RKO (cell line): ENCODE measurements at regions not wholly inside any gene's neighbourhood (a gene's known extent, or its start where the extent isn't known, plus 50 kb on each side); places are given as distances from the start of the nearest gene placed in this dataset.

Experiments used
- DNase-seq: peaks from one replicate; pipeline ENCODE4 v3.0.0-alpha.2; 2016; ENCODE audit warnings: low spot score

DNA sequence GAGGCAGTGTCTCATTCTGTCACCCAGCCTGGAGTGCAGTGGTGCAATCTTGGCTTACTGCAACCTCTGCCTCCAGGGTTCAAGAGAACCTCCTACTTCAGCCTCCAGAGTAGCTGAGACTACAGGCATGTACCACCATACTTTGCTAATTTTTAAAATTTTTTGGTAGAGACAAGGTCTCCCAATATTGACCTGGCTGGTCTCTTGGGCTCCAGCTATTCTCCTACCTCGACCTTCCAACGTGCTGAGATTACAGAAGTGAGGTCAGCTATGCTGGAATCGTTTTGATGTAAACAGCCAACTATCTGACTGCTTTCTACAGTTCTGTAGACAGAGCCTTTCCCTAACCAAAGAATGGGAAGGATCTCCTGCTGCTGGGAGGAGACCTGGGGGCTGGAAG, 375.8 kb downstream of the GATA3 start:
- DNase-seq: no peak

DNA sequence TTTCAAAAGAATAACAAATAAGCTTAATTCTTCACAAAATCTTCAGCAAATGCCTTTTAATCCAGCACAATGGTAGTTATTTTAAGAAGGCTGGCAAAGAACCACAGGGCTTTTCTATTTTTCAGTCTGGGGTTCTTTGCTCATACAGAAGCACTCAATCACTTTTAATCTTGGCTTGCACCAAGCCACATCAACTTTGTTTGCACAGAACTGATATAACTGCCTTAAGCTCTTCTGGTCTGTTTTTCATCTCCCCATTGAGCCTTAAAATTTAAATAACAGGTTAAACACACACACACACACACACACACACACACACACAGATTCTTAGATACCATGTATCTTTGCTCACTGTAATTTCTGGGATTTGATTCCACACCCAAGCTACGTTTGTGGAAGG, 377.0 kb downstream of the GATA3 start:
- DNase-seq: no peak

DNA sequence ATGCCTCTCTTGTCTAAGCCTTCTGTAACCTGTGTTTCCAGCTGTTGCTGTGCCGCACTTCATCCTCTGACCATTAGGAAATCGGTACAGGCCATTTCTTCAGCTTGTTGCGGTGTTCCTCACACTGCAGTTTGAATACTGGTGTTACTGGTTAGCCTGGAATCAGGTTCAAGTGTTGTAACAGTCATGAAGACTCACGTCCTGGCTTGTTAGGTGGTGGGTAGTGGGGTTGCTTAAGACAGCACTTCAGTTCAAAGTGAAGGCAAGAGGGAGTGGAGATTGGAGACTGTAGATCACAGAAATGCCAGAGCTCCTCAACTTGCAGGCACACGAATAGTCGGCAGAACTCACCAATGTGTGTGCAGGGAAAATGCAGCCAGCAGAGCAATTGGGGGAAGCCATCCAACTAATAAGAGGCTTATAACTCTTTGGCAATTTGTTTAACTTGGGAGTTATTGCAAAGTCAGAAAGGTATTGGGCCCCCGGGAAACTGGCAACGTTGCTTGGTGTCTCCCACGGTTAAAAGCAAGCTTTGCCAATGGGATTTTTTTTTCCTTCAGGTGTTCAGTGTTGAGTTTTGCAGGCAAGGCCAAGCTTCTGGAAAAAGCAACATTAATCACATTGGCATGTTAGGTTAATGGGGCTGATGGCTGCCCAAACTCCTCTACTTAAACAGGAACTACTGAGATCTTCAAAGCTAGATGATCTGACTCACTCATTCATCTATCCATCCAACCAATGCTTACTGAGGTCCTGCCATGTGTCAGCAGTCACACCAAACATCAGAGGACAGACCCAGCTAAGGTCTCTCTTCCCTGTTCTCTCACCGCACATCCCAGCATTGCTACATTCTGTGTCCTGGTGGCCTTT, 380.9 kb downstream of the GATA3 start:
- DNase-seq: no peak

DNA sequence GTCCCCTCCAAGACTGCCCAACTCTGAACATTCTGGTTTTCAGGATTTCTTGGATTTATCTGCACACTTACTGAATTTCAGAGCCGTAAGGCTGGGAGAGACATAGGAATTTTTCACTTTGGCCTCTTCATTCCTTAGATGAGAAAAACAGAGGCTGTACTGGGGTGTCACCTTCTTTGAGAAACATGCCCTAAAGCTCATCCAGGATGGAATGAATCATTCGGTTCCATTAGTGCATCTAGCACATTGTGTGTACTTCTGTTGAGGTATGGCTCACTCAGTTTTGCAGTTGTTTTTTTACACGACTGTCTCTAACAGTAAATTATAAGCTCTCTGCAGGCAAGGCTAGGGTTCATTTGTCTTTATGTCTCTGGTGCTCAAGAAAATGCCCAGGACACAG, 383.4 kb downstream of the GATA3 start:
- no peak for DNase-seq

DNA sequence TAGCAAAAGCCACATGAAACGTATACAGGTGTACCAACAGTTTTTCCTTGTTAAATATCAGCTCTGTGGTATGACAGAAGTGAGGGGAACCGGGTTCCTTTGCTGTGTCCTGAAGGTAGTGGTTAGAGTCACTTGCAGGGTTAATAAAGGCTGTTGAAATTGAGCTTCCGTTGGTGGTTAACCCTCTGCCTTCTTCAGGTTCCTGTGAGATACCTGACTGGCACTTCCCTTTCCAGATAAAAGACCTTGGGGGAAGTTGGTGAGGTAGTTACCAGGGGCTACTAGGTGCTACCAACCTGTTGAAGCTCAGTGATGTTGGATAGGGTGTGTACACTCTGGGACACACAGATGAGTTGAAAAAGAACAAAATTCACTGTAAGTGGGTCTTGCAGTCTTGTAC, 384.1 kb downstream of the GATA3 start:
- no peak for DNase-seq

DNA sequence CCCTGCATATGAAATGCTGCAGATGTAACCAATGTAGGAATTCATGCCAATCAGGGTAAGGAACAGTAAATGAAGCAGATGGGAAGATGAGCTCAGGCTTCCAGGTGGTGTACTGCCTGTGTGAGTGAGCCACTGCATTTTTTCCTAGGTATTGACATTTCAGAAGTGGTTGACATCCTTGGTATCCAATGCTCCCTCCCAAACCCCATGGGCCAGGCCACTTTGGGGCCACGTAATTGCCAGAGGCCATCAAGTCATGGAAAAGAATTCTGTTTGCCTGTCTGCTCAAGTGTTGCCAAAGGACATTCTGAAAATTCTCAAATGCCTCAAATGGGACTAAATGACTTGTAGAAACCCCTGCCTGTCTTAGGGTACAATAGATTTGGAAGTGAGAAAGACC, 384.6 kb downstream of the GATA3 start:
- DNase-seq: no peak

DNA sequence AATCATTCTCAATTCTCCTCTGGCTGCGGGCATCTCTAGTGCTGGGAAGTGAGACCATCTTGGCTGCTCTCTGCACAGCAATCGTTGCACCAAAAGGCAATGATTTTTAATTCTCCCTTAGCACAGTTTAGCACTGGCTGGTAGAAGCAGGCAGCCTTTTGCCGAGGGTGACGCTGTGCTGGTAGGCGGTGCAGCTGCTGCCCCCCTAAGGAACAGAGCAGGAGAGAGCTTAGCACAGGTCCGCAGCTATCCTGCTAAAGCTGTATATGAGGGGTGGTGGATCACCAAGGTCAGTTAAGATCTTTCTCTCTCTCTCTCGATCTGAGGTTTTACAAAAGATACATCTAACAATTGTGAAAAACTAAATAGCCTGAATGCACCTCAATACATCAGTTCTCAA, 390.1 kb downstream of the GATA3 start:
- DNase-seq: no peak

DNA sequence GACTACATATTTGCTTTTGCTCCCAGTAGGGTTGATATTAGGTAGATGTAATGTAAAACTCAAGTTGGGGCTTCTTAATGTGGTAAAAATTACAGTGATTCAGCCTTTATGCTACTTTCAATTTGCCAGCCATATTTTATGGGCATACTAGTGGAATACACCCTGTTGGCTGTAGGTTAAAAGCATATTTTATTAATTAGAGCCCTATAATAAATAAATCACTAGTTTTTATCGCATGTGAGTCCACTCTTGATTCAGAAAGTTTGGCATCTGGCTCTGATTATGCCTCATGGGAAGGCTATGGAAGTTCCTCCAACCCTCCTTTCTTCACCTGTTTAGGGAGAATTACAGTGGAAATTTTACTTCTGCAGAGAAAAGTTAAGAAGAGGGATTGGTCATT, 390.9 kb downstream of the GATA3 start:
- no peak for DNase-seq

DNA sequence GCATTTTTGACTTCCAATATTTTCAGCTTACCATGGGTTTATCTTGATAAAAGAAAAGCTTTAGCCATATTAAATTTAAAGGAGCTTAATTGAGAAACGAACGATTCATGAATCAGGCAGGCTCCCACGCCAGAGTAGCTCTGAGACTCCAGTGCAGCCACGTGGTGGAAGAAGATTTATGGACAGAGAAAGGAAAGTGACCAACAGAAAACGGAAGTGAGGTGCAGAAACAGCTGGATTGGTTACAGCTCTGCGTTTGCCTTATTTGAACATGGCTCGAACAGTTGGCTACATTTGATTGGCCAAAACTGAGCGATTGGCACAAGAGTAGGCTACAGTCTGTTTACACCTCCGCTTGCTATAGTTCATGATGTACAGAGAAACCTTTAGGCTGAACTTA, 395.4 kb downstream of the GATA3 start:
- DNase-seq: no peak

DNA sequence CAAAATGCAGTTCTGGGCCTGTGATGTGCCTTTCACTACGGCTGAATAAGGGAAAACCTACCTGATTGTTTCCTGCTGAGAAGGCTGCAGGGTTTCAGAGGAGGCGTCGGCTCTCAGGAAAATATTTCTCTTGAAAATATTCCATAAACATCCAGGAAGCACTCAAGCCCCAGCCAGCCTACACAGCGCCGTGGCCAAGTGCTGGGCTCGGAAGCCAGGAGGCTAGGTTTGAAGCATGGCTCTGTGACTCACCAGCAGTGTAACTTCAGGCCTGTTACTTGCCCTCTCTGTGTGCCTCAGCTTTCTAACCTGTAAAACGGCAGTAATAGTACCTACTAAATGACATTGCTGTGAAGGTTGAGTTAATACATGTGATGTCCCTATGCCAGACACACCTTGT, 399.1 kb downstream of the GATA3 start:
- DNase-seq: no peak

DNA sequence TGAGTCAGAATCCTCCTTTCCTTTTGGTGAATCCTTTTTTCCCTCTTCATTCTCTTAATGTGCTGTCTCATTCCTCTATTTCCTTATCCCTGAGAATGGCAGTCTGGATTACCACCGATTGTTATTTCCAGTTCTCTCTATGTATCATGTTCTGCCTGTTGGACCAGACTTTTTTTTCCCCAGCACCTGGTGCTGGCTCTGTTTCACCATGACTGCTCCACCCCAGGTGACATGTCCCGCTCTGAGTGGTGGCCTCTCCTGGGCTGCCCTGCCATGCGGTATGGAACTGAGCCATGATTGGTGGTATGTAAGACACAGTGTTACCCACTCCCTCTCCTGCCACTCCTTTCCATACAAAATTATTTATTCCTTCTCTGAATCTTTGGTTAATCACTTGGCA, 399.9 kb downstream of the GATA3 start:
- no peak for DNase-seq

DNA sequence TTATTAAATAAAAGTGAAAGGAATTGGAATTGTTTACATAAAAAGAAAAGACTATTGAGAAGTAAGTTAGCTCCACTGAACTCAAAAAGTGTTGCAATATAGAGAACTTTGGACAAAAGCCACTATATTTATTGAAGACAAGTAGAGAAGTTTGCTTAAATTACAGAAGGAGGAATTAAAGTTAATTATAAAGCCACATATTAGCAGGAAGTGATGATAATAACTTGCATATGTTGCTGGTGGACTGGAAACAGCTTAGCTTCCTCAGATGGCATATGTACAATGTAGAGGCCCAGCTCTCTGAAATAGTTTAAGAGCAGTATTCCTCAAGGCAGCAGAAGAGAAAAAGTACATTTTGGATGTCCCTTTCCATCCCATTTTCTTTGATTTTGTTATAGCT, 400.7 kb downstream of the GATA3 start:
- no peak for DNase-seq

DNA sequence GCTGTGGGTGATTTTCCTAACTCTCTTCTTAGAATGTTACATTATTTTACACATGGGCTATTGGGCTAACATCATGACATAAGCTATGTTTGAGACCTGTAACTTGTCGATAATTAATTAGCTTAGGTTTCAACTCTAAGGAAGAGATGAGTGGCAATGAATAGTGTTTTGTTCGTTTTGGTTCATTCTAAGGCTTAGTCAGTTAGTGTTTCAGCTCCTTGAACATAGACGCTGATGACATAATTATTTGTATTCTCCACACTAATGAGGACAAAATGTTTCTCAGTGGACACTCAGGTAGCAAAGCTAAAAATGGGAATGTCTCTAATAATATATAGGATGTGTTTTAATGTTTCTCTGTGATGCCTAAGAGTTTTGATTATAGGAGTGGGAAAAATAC, 401.9 kb downstream of the GATA3 start:
- DNase-seq: no peak

DNA sequence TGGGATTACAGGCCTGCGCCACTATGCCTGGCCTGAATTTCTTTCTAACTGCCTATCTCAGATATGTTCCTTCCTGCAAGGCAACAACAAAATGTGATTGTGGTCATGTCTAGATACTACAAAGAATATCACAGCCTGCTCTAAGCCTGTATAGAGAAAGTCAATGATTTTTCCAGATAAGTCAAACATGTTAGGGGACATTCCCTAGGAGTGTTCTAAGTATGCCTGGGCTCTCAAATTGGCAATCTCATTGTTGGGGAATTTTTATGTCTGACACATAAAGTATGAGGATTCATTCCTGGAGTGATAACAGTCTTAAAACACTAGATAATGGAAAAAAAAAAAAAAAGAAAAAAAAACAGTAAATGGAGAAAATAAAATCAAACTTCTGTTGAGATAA, 406.1 kb downstream of the GATA3 start:
- DNase-seq: no peak

DNA sequence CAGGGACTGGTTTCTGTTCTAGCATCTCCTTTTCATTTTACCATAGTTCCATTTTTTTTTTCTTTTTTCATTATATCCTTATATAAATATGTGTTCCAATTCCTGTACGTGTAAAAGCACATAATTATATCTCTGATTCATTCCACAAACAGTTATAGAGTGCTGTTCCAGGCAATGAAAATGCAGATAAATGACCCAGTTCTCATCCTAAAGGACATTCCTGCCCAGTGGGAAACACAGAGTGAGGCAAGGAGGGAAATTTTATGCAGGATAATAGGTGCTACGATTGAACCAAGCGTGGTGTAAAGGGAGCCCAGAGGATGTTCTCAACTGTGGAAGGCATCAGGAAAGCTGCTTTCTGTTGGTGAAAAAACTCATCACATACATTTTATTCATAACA, 408.1 kb downstream of the GATA3 start:
- DNase-seq: no peak

DNA sequence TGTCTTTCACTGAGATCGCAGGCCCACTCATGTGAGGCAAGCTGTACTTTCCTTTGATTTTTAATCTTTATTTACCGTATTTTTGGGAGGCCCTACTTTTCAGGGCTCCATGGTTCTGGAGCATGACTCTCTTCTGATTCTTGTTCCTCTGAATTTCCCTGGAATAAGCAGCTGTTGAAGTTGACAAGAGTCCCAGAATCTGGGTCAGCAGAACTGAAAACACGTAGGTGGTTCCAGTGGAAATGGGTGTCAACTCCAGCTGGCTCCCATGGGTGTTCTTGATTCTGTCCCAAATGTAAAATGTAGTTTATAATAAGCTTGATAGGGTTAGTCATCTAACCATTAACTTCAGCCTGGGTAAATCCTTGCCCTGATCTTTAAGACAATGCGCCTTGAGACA, 409.4 kb downstream of the GATA3 start:
- DNase-seq: no peak

DNA sequence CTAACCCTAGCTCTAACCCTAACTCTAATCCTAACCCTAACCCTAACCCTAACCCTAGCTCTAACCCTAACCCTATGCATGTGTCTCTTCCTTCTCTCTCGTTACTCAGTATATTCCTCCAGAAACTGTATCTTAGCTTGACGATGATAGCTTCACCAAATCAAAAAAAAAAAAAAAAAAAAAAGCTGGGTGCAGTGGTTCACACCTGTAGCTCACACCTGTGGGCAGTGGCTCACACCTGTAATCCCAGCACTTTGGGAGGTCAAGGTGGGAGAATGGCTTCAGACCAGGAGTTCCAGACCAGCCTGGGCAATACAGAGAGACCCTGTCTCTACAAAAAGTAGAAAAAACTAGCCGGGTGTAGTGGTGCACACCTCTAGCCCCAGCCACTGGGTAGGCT, 414.0 kb downstream of the GATA3 start:
- no peak for DNase-seq

DNA sequence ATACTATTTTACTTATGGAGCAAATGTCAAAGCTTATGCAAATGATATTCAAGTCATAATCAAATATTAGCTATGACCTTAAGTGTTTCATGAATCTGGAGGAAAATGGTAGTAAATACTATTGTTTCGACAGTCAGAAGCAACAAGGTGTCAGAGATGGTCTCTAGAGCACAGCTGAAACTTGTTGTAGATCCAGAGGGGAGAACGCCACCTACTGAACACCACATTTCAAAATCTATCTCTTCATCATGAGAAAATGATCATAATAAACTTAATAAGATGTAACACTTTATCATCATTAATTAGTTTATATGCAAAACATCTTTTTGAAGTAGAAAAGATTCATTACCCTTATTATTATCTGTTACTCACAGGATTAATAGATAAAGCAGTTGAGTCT, 418.7 kb downstream of the GATA3 start:
- DNase-seq: peak; percentile 22

DNA sequence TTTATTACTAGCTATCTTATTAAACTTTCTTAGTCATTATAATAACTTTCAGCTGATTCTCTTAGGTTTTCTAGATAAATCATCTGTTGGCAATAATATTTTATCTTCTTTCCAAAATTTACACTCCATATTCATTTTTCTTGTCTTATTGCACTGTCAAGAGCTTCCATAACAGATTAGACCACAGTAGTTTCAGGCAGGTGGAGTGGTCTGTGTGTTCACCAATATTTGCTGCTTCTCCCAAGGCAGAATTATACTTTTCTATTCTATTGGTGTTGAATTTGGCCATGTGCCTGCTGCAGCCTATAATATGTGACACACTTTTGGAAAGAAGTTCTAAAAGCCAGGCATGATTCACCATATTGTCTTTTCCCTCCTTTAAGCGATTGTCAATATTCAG, 422.8 kb downstream of the GATA3 start:
- no peak for DNase-seq

DNA sequence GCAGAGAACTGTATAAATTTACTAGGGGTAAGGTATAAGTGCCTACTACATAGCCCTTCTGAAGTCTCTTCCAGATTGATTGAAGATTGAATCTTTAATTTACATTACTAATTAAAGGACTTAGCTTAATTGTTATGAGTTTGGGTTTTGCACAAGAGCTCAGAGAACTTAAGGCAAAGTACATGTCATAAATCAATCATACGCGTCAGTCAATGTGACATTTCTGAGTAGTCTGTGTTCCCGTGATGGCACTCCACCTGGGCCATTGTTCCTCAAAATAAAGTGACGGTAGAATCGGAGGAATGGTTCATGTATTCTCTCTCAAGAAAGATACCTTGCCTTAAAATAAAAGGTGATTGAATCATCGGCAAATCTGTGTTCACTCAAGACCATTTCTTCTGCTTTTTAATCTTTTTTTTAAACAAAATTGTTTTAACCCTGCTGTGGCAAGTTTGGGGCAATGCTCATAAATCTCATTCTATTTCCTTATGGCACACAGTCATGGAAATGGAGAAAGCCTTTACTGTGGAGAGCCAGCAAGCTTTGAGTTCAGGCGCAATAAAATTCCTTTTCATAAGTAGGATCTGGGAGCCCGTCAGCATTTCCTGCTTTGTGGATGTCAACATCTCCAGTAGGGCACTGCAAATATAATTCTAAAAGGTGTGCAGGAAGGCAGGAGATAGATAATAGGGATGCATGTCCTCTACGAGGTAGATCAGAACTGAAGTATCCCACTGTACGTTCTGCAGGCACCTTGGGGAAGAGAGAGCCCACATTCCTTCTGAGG, 427.4 kb downstream of the GATA3 start:
- no peak for DNase-seq

DNA sequence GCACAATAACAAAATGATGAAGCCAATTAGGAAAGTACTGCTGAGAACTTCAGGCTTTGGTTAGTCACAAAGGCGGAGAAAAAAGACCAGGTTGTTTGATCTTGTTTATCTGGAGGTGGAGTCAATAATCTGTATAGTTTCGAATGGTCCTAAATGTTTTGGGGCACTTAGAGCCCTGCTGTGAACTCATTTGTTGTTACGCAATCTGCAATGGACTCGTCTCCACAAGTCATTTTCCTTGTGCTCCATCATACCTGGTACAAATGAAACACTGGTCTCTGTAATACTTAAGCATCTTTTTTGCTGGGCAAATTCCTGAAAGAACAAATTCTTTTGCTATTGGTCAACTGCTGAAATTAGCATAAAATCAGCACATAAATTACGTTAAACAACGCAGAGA, 430.5 kb downstream of the GATA3 start:
- DNase-seq: no peak

DNA sequence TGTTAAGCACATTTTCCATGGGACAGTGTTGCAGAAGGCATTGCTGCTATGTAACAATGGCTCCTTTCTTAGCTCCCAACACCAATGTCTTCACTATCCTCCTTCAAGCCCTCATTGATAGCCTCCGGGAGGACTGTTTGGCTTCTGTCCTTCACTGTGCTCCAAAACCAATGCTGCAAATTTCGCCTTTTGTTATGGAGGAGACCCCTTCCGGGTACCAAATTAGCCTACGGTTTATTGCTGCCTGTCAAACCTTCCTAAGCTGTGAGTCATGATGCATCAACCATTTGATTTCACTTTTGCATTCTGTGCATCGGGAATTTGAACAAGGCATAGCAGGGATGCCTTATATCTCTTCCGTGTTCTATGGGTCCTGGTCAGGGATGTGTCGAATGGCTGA, 432.9 kb downstream of the GATA3 start:
- no peak for DNase-seq

DNA sequence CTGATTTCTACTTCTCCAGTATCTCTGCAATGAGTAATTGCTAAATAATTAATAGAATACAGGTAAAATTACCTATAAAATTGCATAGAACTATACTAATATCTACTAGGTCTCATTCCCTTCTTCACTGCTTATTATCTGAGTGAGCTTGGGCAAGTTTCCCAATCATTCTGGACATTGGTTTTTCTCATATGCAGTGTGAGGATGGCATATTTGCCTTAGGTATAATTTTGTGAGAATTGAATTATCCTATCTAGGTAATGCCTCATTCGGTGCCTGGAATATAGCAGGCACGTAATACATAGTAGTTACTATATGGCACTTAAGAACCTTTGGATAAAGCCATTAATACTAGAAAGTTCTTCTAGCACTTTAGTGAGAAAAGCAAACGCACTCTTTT, 434.7 kb downstream of the GATA3 start:
- no peak for DNase-seq

DNA sequence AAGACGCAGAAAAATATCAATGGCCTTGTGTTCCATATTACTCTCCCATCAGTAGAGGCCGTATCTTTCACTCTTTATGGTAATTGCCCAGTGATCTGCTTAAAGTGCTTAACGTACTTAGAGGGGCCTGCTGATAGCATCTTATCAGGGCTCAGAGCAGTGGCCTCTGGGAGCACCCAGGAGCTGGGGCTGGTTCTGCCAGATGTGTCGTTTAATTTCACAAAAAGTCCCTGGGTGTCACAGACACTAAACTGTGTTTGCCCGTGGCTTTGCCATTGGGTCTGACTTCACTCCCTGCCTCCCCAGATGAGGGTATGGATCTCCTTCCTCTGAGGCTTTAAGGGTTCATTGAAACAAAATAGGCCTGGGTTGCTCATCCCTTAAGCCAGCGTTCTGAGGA, 435.3 kb downstream of the GATA3 start:
- no peak for DNase-seq
